ENCODE measurements at regions not wholly inside any gene's neighbourhood (a gene's known extent, or its start where the extent isn't known, plus 50 kb on each side); places are given as distances from the start of the nearest gene placed in this dataset.

DNA sequence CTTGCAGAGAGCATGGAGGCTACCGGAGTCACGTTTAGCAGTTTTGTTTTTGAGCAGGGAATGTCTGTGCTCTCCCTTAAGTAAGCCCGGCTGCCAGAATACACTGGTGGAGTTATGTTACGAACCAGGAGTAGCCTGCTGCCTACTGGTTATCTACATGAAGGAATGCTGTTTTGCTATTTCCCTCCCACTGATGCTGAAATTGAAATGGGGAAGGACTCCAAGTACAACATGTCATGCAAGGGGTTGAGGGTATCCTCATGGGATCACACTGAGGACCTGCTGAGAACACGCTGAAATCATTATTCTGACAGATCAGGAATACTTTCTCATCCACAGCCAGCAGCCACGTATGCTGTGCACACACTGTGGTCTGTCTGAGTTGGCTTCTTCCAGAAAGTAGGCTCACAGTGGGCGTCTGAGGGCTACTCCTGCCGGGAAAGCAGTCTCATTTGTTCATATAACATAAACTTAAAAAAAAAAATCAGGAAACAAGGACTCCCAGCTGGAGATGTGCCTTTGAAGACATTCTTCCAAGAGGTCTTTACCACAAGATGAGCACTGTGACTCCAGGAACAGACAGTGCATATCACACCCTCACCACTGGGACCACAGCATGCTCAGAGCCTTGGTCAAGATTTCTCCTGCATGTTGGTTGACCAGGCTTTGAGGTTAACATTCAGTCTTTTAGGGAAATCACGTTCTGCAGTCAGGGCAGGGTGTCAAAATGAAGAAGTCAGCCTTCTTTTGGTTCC, 300.4 kb upstream of the RASGRP1 start:
- peaks cover 0 to 2% of the 10 kb centered on the region in 2 donors for H3K4me1 ChIP-seq
- peak; percentile 78 to 81 for ATAC-seq
- TF ChIP-seq CTCF (IDR thresholded peaks at IDR 0.05 in 4 of 5, conservative IDR thresholded peaks at IDR 0.05 in 1 of 5) (no peak), POLR2A (IDR thresholded peaks at IDR 0.05) (peak in 1 of 2 donors; percentile 10)
- H3K4me3 ChIP-seq = no peak overlapping the region
- H3K27ac ChIP-seq = peak overlapping the region in 2 of 4 donors; percentile 50 to 56
- DNase-seq = peak; percentile 49 to 61
- H3K9me3 ChIP-seq = no peaks in the 10 kb centered on the region
- intact Hi-C loops (cut with DNase I; ENCODE audit: low total_unique reads) = loop anchor here (10.0 kb wide), 1 partner anchor 130 kb away; no protein-coding TSS in a partner anchor
- in situ Hi-C loops (cut with MboI; ENCODE audit: low sequenced_read_pairs in 4 of 4) = no loop called here
- H3K27me3 ChIP-seq = no peaks in the 10 kb centered on the region
- H3K36me3 ChIP-seq = no peaks in the 10 kb centered on the region

- H3K4me1 ChIP-seq = peaks cover 0 to 2% of the 10 kb centered on the region in 2 donors
- no peaks in the 10 kb centered on the region for H3K36me3 ChIP-seq
- TF ChIP-seq CTCF (IDR thresholded peaks at IDR 0.05 in 4 of 5, conservative IDR thresholded peaks at IDR 0.05 in 1 of 5) (no peak), POLR2A (IDR thresholded peaks at IDR 0.05) (no peak)
- in situ Hi-C loops (cut with MboI; ENCODE audit: low sequenced_read_pairs in 4 of 4) (no loop called here), intact Hi-C loops (cut with DNase I; ENCODE audit: low total_unique reads) (loop anchor here (10.0 kb wide), 1 partner anchor 127 kb away; no protein-coding TSS in a partner anchor)
- H3K9me3 ChIP-seq = no peaks in the 10 kb centered on the region
- H3K4me3 ChIP-seq = no peak overlapping the region
- no peak for ATAC-seq
- H3K27me3 ChIP-seq = no peaks in the 10 kb centered on the region
- no peak for DNase-seq
- no peak overlapping the region for H3K27ac ChIP-seq
Observed at GRCh38 chr15:38867556-38867955, 302.9 kb upstream of the RASGRP1 start.

GRCh38 chr15:38868326-38869114, 303.9 kb upstream of the RASGRP1 start:
- peak overlapping the region in 1 of 4 donors; percentile 1 for H3K27ac ChIP-seq
- no peaks in the 10 kb centered on the region for H3K27me3 ChIP-seq

GRCh38 chr15:38871638-38872037, 307.0 kb upstream of the RASGRP1 start:
- in situ Hi-C loops (cut with MboI; ENCODE audit: low sequenced_read_pairs in 4 of 4) = no loop called here
- H3K4me3 ChIP-seq = no peak overlapping the region
- no peak for ATAC-seq

More at GRCh38 chr15:38868326-38869114, 303.9 kb upstream of the RASGRP1 start:
- Histone ChIP-seq H3K9me3 (no peaks in the 10 kb centered on the region), H3K4me1 (peaks cover 0 to 2% of the 10 kb centered on the region in 2 donors), H3K4me3 (no peak overlapping the region), H3K36me3 (no peaks in the 10 kb centered on the region)
- in situ Hi-C loops (cut with MboI; ENCODE audit: low sequenced_read_pairs in 4 of 4) (no loop called here), intact Hi-C loops (cut with DNase I; ENCODE audit: low total_unique reads) (loop anchor here (10.0 kb wide), 1 partner anchor 126 kb away; no protein-coding TSS in a partner anchor)
- no peak for TF ChIP-seq POLR2A (IDR thresholded peaks at IDR 0.05)
- TF ChIP-seq CTCF (IDR thresholded peaks at IDR 0.05 in 4 of 5, conservative IDR thresholded peaks at IDR 0.05 in 1 of 5) = no peak
- peak; percentile 19 to 76 for DNase-seq
- ATAC-seq = peak; percentile 73 to 82

More at GRCh38 chr15:38871638-38872037, 307.0 kb upstream of the RASGRP1 start:
- no peaks in the 10 kb centered on the region for H3K9me3 ChIP-seq
- no peaks in the 10 kb centered on the region for H3K27me3 ChIP-seq
- no peak for TF ChIP-seq POLR2A (IDR thresholded peaks at IDR 0.05)
- TF ChIP-seq CTCF (IDR thresholded peaks at IDR 0.05 in 4 of 5, conservative IDR thresholded peaks at IDR 0.05 in 1 of 5) = no peak
- no peaks in the 10 kb centered on the region for H3K4me1 ChIP-seq
- no peak for DNase-seq
- intact Hi-C loops (cut with DNase I; ENCODE audit: low total_unique reads) = no loop called here
- no peak overlapping the region for H3K27ac ChIP-seq
- no peaks in the 10 kb centered on the region for H3K36me3 ChIP-seq
